Ascending aorta (tissue), 2 donors: ENCODE measurements at regions not wholly inside any gene's neighbourhood (a gene's known extent, or its start where the extent isn't known, plus 50 kb on each side); places are given as distances from the start of the nearest gene placed in this dataset.

Source experiments
- DNase-seq, 2 donors: peaks; one replicate each; pipeline ENCODE4 v3.0.0-alpha.2; 2019; ENCODE audit warnings: low spot score in 2 of 2
- H3K27ac ChIP-seq, 2 donors: fragments of 200-600 bp; sonication (generic); one replicate each; pipeline ENCODE4 v1.5.1; 2016 to 2017; ENCODE audit warnings: mild to moderate bottlenecking in 1 of 2
- H3K27me3 ChIP-seq: fragments of 200-600 bp; sonication (generic); one replicate; pipeline ENCODE4 v1.5.1; 2017
- H3K36me3 ChIP-seq, 2 donors: fragments of 200-600 bp; sonication (generic); one replicate each; pipeline ENCODE4 v1.5.1; 2016
- H3K4me1 ChIP-seq, 2 donors: fragments of 200-600 bp; sonication (generic); one replicate each; pipeline ENCODE4 v1.5.1; 2016 to 2017; ENCODE audit warnings: mild to moderate bottlenecking in 1 of 2
- H3K4me3 ChIP-seq, 2 donors: fragments of 200-600 bp; sonication (generic); one replicate each; pipeline ENCODE4 v1.5.1; 2016 to 2017; ENCODE audit warnings: mild to moderate bottlenecking in 1 of 2
- H3K9me3 ChIP-seq, 2 donors: fragments of 200-600 bp; sonication (generic); one replicate each; pipeline ENCODE4 v1.5.1; 2016
- CTCF ChIP-seq, 3 experiments: fragments of 200-600 bp in 2 of 3; fragments of 450-650 bp in 1 of 3; sonication (generic) in 2 of 3; IDR thresholded peaks; one replicate each; pipeline ENCODE4 v1.5.1; 2016 to 2019; ENCODE audit warnings: antibody characterized with exemption in 3 of 3, mild to moderate bottlenecking in 1 of 3, moderate library complexity in 1 of 3
- intact Hi-C: fragments of 100-400 bp; cut with DNase I; formaldehyde crosslinking; loops from one replicate; pipeline ENCODE4 v1.15.1; 2023

GRCh38 chr4:80135702-80136058, 61.6 kb upstream of the PRDM8 start:
- Histone ChIP-seq H3K27me3 (no peaks in the 10 kb centered on the region), H3K4me3 (no peak overlapping the region), H3K9me3 (no peaks in the 10 kb centered on the region), H3K4me1 (no peaks in the 10 kb centered on the region), H3K27ac (no peak overlapping the region), H3K36me3 (no peaks in the 10 kb centered on the region)
- intact Hi-C loops, result no loop called here
- no peak for TF ChIP-seq CTCF (IDR thresholded peaks at IDR 0.05)
- no peak for DNase-seq

DNA sequence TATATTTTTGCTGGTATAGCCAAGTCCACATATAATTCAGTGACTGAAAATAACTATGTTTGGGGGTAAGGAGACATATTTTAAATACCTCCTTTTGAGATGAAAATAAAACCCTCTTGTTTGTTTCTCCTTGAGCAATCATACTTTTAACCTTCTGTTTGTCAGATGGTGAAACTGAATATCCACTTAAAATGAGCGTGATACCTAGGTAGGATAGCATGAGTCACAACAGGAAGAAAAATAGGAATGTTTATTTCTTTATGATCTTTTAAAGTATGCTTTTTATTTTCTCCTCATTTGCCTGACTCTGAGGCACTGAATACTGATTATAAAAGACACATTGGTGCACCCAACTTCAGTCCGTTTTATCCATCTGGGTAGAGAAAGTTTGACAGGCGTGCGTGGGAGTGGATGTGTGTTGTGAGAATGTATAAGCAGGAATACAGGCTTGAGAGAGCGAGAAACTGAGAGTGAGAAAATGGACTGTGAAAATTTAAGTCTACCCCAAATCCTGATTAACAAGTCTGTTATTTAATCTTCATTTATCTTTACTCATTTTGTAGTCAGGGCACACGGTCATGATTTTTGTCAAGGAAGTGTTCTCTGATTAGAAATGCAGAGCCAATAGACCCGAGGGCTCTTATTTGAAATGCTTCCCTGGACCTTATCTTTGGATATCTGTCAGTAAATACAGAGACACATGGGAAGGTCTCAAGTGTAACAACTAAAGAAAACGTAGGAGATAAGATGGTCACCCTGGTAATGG, 62.1 kb upstream of the ANTXR2 start:
- no peaks in the 10 kb centered on the region for H3K9me3 ChIP-seq
- intact Hi-C loops, result no loop called here
- no peak for DNase-seq

GRCh38 chr4:80133240-80133783, 60.3 kb upstream of the ANTXR2 start:
- no peak overlapping the region for H3K27ac ChIP-seq
- DNase-seq, result no peak
- H3K4me1 ChIP-seq, result no peaks in the 10 kb centered on the region
- no peaks in the 10 kb centered on the region for H3K9me3 ChIP-seq
- TF ChIP-seq CTCF (IDR thresholded peaks at IDR 0.05), result no peak
- H3K36me3 ChIP-seq, result no peaks in the 10 kb centered on the region
- H3K27me3 ChIP-seq, result no peaks in the 10 kb centered on the region
- intact Hi-C loops, result no loop called here
- H3K4me3 ChIP-seq, result no peak overlapping the region

More for the DNA sequence above, 62.1 kb upstream of the ANTXR2 start:
- Histone ChIP-seq H3K36me3 (no peaks in the 10 kb centered on the region), H3K4me1 (no peaks in the 10 kb centered on the region), H3K27ac (no peak overlapping the region), H3K4me3 (no peak overlapping the region), H3K27me3 (no peaks in the 10 kb centered on the region)
- no peak for TF ChIP-seq CTCF (IDR thresholded peaks at IDR 0.05)

GRCh38 chr4:80129785-80130184, 56.8 kb upstream of the ANTXR2 start:
- Histone ChIP-seq H3K4me3 (no peak overlapping the region), H3K36me3 (no peaks in the 10 kb centered on the region), H3K4me1 (no peaks in the 10 kb centered on the region), H3K9me3 (no peaks in the 10 kb centered on the region), H3K27ac (no peak overlapping the region), H3K27me3 (no peaks in the 10 kb centered on the region)
- no peak for TF ChIP-seq CTCF (IDR thresholded peaks at IDR 0.05)
- intact Hi-C loops, result no loop called here
- no peak for DNase-seq

GRCh38 chr4:80128941-80129340, 55.9 kb upstream of the ANTXR2 start:
- no peaks in the 10 kb centered on the region for H3K36me3 ChIP-seq
- no peaks in the 10 kb centered on the region for H3K27me3 ChIP-seq
- intact Hi-C loops, result no loop called here
- H3K9me3 ChIP-seq, result no peaks in the 10 kb centered on the region
- no peaks in the 10 kb centered on the region for H3K4me1 ChIP-seq
- H3K27ac ChIP-seq, result no peak overlapping the region
- DNase-seq, result no peak
- H3K4me3 ChIP-seq, result no peak overlapping the region
- TF ChIP-seq CTCF (IDR thresholded peaks at IDR 0.05), result no peak
